HL-60 (cell line): ENCODE measurements at regions not wholly inside any gene's neighbourhood (a gene's known extent, or its start where the extent isn't known, plus 50 kb on each side); places are given as distances from the start of the nearest gene placed in this dataset.

ENCODE experiments used
- GABPA ChIP-seq: IDR thresholded peaks from 2 replicates; pipeline ENCODE4 v1.6.1; 2012; ENCODE audit warnings: low read depth
- POLR2AphosphoS5 ChIP-seq: IDR thresholded peaks from 2 replicates; pipeline ENCODE4 v1.6.1; 2012; ENCODE audit warnings: low read depth
- SPI1 ChIP-seq: IDR thresholded peaks from 2 replicates; pipeline ENCODE4 v1.6.1; 2012; ENCODE audit warnings: low read depth, mild to moderate bottlenecking, borderline replicate concordance
- TF ChIP-seq, protein P1 (sequence below): IDR thresholded peaks from one replicate; pipeline ENCODE4 v1.5.1; 2011; ENCODE audit warnings: low read length, control low read depth, inconsistent platforms; ENCODE audit not compliant: insufficient read depth
- TF ChIP-seq, protein P2 (sequence below): IDR thresholded peaks from 2 replicates; pipeline ENCODE4 v1.6.1; 2012; ENCODE audit warnings: low read depth; ENCODE audit not compliant: insufficient replicate concordance

DNA sequence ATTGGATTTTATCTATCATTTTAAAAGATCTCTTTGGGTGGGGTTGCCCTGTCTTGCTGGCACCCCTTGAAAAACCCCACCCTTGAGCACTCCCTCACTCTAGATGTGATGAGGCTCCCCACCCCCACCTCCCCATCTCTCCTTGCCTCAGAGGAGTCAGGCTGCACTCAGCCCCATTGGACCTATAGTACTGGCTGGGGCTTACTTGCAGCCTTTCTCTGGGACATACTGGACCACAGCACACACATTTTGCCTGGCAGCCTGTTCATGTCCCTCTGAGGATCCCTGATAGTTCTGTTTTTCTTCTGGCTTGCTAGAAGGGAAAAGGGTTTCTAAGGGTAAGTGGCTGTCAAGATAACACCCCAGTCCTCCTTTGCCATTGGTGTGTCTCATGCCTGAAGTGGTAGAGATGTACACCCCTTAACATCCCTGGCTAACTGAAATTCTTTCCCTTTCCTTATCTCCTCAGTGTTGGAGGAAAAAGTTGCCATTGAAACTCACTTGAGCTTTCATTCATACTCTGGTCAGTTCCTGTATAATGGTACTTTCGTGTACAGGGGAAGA lies 553.4 kb upstream of the CITED2 start:
- TF ChIP-seq SPI1 (no peak), POLR2AphosphoS5 (no peak), GABPA (no peak)
- TF ChIP-seq, protein P1, sequence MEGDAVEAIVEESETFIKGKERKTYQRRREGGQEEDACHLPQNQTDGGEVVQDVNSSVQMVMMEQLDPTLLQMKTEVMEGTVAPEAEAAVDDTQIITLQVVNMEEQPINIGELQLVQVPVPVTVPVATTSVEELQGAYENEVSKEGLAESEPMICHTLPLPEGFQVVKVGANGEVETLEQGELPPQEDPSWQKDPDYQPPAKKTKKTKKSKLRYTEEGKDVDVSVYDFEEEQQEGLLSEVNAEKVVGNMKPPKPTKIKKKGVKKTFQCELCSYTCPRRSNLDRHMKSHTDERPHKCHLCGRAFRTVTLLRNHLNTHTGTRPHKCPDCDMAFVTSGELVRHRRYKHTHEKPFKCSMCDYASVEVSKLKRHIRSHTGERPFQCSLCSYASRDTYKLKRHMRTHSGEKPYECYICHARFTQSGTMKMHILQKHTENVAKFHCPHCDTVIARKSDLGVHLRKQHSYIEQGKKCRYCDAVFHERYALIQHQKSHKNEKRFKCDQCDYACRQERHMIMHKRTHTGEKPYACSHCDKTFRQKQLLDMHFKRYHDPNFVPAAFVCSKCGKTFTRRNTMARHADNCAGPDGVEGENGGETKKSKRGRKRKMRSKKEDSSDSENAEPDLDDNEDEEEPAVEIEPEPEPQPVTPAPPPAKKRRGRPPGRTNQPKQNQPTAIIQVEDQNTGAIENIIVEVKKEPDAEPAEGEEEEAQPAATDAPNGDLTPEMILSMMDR: no peak
- TF ChIP-seq, protein P2, sequence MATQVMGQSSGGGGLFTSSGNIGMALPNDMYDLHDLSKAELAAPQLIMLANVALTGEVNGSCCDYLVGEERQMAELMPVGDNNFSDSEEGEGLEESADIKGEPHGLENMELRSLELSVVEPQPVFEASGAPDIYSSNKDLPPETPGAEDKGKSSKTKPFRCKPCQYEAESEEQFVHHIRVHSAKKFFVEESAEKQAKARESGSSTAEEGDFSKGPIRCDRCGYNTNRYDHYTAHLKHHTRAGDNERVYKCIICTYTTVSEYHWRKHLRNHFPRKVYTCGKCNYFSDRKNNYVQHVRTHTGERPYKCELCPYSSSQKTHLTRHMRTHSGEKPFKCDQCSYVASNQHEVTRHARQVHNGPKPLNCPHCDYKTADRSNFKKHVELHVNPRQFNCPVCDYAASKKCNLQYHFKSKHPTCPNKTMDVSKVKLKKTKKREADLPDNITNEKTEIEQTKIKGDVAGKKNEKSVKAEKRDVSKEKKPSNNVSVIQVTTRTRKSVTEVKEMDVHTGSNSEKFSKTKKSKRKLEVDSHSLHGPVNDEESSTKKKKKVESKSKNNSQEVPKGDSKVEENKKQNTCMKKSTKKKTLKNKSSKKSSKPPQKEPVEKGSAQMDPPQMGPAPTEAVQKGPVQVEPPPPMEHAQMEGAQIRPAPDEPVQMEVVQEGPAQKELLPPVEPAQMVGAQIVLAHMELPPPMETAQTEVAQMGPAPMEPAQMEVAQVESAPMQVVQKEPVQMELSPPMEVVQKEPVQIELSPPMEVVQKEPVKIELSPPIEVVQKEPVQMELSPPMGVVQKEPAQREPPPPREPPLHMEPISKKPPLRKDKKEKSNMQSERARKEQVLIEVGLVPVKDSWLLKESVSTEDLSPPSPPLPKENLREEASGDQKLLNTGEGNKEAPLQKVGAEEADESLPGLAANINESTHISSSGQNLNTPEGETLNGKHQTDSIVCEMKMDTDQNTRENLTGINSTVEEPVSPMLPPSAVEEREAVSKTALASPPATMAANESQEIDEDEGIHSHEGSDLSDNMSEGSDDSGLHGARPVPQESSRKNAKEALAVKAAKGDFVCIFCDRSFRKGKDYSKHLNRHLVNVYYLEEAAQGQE: no peak
